ENCODE measurements at regions not wholly inside any gene's neighbourhood (a gene's known extent, or its start where the extent isn't known, plus 50 kb on each side); places are given as distances from the start of the nearest gene placed in this dataset.
"Not testable (repeated sequence)": the region's sequence is repeated elsewhere in the genome, so short reads cannot be mapped to it uniquely, and the experiment has no call there.

- H3K27me3 ChIP-seq (ENCODE audit: control insufficient read depth in 1 of 2, insufficient read depth in 2 of 2, low read length in 1 of 2); H3K9me3 ChIP-seq (ENCODE audit: control insufficient read depth, low read length); H3K4me3 ChIP-seq (ENCODE audit: low read length in 2 of 2); ATAC-seq (ENCODE audit: low FRiP score); H3K36me3 ChIP-seq (ENCODE audit: control insufficient read depth in 1 of 2, insufficient read depth in 2 of 2, low read length in 1 of 2); H3K27ac ChIP-seq (ENCODE audit: low read depth in 1 of 2, low read length in 2 of 2); intact Hi-C loops (cut with DNase I); H3K4me1 ChIP-seq (ENCODE audit: control insufficient read depth in 1 of 2, insufficient read depth in 2 of 2, low read length in 2 of 2); DNase-seq: not testable (repeated sequence)
- WGBS, 2 donors = 94 to 100% methylated on average over 1 of the region's 1 CpG
Measured at GRCh38 chr13:104920513-104920912, 1614.9 kb downstream of the EFNB2 start.

DNA sequence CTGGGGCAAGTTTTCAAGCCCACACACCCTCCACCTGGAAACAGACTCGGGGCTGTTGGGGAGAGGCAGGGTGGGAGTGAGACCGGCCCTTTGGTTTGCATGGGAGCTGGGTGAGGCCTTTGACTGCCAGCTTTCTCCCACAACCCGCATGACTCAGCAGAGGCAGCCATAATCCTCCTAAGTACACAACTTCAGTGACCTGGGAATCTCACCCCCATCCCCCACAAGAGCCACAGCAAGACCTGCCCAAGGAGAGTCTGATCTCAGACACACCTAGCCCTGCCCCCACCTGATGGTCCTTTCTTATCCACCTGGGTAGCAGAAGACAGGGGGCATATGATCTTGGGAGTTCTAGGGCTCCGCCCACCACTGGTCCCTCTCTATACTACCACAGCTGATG, 1615.4 kb downstream of the EFNB2 start:
- 92 to 96% methylated on average over 4 of the region's 4 CpGs for WGBS, 2 donors
- ATAC-seq (ENCODE audit: low FRiP score) = no peak
- Histone ChIP-seq H3K36me3 (ENCODE audit: control insufficient read depth in 1 of 2, insufficient read depth in 2 of 2, low read length in 1 of 2) (no peaks in the 10 kb centered on the region), H3K4me1 (ENCODE audit: control insufficient read depth in 1 of 2, insufficient read depth in 2 of 2, low read length in 2 of 2) (no peaks in the 10 kb centered on the region), H3K27ac (ENCODE audit: low read depth in 1 of 2, low read length in 2 of 2) (no peak overlapping the region), H3K27me3 (ENCODE audit: control insufficient read depth in 1 of 2, insufficient read depth in 2 of 2, low read length in 1 of 2) (no peaks in the 10 kb centered on the region), H3K4me3 (ENCODE audit: low read length in 2 of 2) (no peak overlapping the region), H3K9me3 (ENCODE audit: control insufficient read depth, low read length) (no peaks in the 10 kb centered on the region)
- DNase-seq = no peak
- intact Hi-C loops (cut with DNase I) = no loop called here

GRCh38 chr13:104900191-104900817, 1635.2 kb downstream of the EFNB2 start:
- ATAC-seq (ENCODE audit: low FRiP score) (no peak), DNase-seq (no peak)
- 85 to 96% methylated on average over 1 of the region's 1 CpG for WGBS, 2 donors
- Histone ChIP-seq H3K27me3 (ENCODE audit: control insufficient read depth in 1 of 2, insufficient read depth in 2 of 2, low read length in 1 of 2) (no peaks in the 10 kb centered on the region), H3K27ac (ENCODE audit: low read depth in 1 of 2, low read length in 2 of 2) (no peak overlapping the region), H3K4me1 (ENCODE audit: control insufficient read depth in 1 of 2, insufficient read depth in 2 of 2, low read length in 2 of 2) (peaks cover 0 to under 1% of the 10 kb centered on the region in 2 donors), H3K36me3 (ENCODE audit: control insufficient read depth in 1 of 2, insufficient read depth in 2 of 2, low read length in 1 of 2) (no peaks in the 10 kb centered on the region), H3K4me3 (ENCODE audit: low read length in 2 of 2) (no peak overlapping the region), H3K9me3 (ENCODE audit: control insufficient read depth, low read length) (no peaks in the 10 kb centered on the region)
- intact Hi-C loops (cut with DNase I) = no loop called here

DNA sequence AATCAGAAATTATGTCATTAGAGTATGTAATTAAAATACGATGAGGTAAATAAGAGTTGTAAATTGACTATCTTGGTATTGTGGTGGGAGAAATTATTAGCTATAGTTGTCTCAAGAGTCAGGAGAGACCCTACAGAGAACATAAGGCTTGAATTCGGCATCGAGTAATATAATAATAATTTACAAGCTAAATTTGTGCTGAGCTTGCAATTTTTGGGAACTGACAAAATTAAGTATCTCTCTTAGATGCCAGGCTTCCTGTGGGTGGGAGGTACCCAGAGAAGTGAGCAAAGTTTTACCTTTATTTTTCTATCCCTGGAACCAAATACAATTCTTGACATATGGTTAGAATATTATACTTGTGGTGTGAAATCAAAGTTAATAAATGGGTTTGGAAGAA, 1637.0 kb downstream of the EFNB2 start:
- no peak for DNase-seq
- no peak overlapping the region for H3K4me3 ChIP-seq (ENCODE audit: low read length in 2 of 2)
- peaks cover 0 to 3% of the 10 kb centered on the region in 2 donors for H3K4me1 ChIP-seq (ENCODE audit: control insufficient read depth in 1 of 2, insufficient read depth in 2 of 2, low read length in 2 of 2)
- no peak overlapping the region for H3K27ac ChIP-seq (ENCODE audit: low read depth in 1 of 2, low read length in 2 of 2)
- H3K9me3 ChIP-seq (ENCODE audit: control insufficient read depth, low read length) = no peaks in the 10 kb centered on the region
- no peaks in the 10 kb centered on the region for H3K27me3 ChIP-seq (ENCODE audit: control insufficient read depth in 1 of 2, insufficient read depth in 2 of 2, low read length in 1 of 2)
- H3K36me3 ChIP-seq (ENCODE audit: control insufficient read depth in 1 of 2, insufficient read depth in 2 of 2, low read length in 1 of 2) = no peaks in the 10 kb centered on the region
- WGBS, 2 donors = 95% methylated on average over 3 of the region's 3 CpGs
- intact Hi-C loops (cut with DNase I) = no loop called here
- no peak for ATAC-seq (ENCODE audit: low FRiP score)

GRCh38 chr13:104895521-104895920, 1639.9 kb downstream of the EFNB2 start:
- DNase-seq (no peak), ATAC-seq (ENCODE audit: low FRiP score) (no peak)
- H3K4me1 ChIP-seq (ENCODE audit: control insufficient read depth in 1 of 2, insufficient read depth in 2 of 2, low read length in 2 of 2) = peaks cover 0 to 3% of the 10 kb centered on the region in 2 donors
- H3K36me3 ChIP-seq (ENCODE audit: control insufficient read depth in 1 of 2, insufficient read depth in 2 of 2, low read length in 1 of 2) = no peaks in the 10 kb centered on the region
- intact Hi-C loops (cut with DNase I) = no loop called here
- WGBS, 2 donors = 2 to 4% methylated on average over 1 of the region's 1 CpG
- no peaks in the 10 kb centered on the region for H3K27me3 ChIP-seq (ENCODE audit: control insufficient read depth in 1 of 2, insufficient read depth in 2 of 2, low read length in 1 of 2)
- no peaks in the 10 kb centered on the region for H3K9me3 ChIP-seq (ENCODE audit: control insufficient read depth, low read length)
- no peak overlapping the region for H3K4me3 ChIP-seq (ENCODE audit: low read length in 2 of 2)
- no peak overlapping the region for H3K27ac ChIP-seq (ENCODE audit: low read depth in 1 of 2, low read length in 2 of 2)

GRCh38 chr13:104875038-104875754, 1660.3 kb downstream of the EFNB2 start:
- no peaks in the 10 kb centered on the region for H3K4me1 ChIP-seq (ENCODE audit: control insufficient read depth in 1 of 2, insufficient read depth in 2 of 2, low read length in 2 of 2)
- intact Hi-C loops (cut with DNase I) = no loop called here
- no peak for ATAC-seq (ENCODE audit: low FRiP score)
- WGBS, 2 donors = 70 to 71% methylated on average over 2 of the region's 2 CpGs
- H3K36me3 ChIP-seq (ENCODE audit: control insufficient read depth in 1 of 2, insufficient read depth in 2 of 2, low read length in 1 of 2) = no peaks in the 10 kb centered on the region
- H3K27me3 ChIP-seq (ENCODE audit: control insufficient read depth in 1 of 2, insufficient read depth in 2 of 2, low read length in 1 of 2) = no peaks in the 10 kb centered on the region
- H3K9me3 ChIP-seq (ENCODE audit: control insufficient read depth, low read length) = no peaks in the 10 kb centered on the region
- H3K4me3 ChIP-seq (ENCODE audit: low read length in 2 of 2) = no peak overlapping the region
- H3K27ac ChIP-seq (ENCODE audit: low read depth in 1 of 2, low read length in 2 of 2) = no peak overlapping the region
- no peak for DNase-seq

- Histone ChIP-seq H3K4me3 (ENCODE audit: low read length in 2 of 2) (no peak overlapping the region), H3K27me3 (ENCODE audit: control insufficient read depth in 1 of 2, insufficient read depth in 2 of 2, low read length in 1 of 2) (no peaks in the 10 kb centered on the region), H3K36me3 (ENCODE audit: control insufficient read depth in 1 of 2, insufficient read depth in 2 of 2, low read length in 1 of 2) (no peaks in the 10 kb centered on the region), H3K27ac (ENCODE audit: low read depth in 1 of 2, low read length in 2 of 2) (no peak overlapping the region), H3K4me1 (ENCODE audit: control insufficient read depth in 1 of 2, insufficient read depth in 2 of 2, low read length in 2 of 2) (no peaks in the 10 kb centered on the region), H3K9me3 (ENCODE audit: control insufficient read depth, low read length) (no peaks in the 10 kb centered on the region)
- no peak for DNase-seq
- intact Hi-C loops (cut with DNase I) = no loop called here
- ATAC-seq (ENCODE audit: low FRiP score) = no peak
- WGBS, 2 donors = 68 to 79% methylated on average over 4 of the region's 4 CpGs
Measured at GRCh38 chr13:104872153-104872552, 1663.3 kb downstream of the EFNB2 start.

GRCh38 chr13:104871456-104871855, 1664.0 kb downstream of the EFNB2 start:
- WGBS, 2 donors = 91% methylated on average over 3 of the region's 3 CpGs
- no peaks in the 10 kb centered on the region for H3K27me3 ChIP-seq (ENCODE audit: control insufficient read depth in 1 of 2, insufficient read depth in 2 of 2, low read length in 1 of 2)
- H3K4me1 ChIP-seq (ENCODE audit: control insufficient read depth in 1 of 2, insufficient read depth in 2 of 2, low read length in 2 of 2) = no peaks in the 10 kb centered on the region
- H3K27ac ChIP-seq (ENCODE audit: low read depth in 1 of 2, low read length in 2 of 2) = no peak overlapping the region
- ATAC-seq (ENCODE audit: low FRiP score) = no peak
- no peak for DNase-seq
- no peak overlapping the region for H3K4me3 ChIP-seq (ENCODE audit: low read length in 2 of 2)
- intact Hi-C loops (cut with DNase I) = no loop called here
- no peaks in the 10 kb centered on the region for H3K9me3 ChIP-seq (ENCODE audit: control insufficient read depth, low read length)
- H3K36me3 ChIP-seq (ENCODE audit: control insufficient read depth in 1 of 2, insufficient read depth in 2 of 2, low read length in 1 of 2) = no peaks in the 10 kb centered on the region

- Histone ChIP-seq H3K9me3 (ENCODE audit: control insufficient read depth, low read length) (no peaks in the 10 kb centered on the region), H3K27me3 (ENCODE audit: control insufficient read depth in 1 of 2, insufficient read depth in 2 of 2, low read length in 1 of 2) (no peaks in the 10 kb centered on the region), H3K36me3 (ENCODE audit: control insufficient read depth in 1 of 2, insufficient read depth in 2 of 2, low read length in 1 of 2) (no peaks in the 10 kb centered on the region), H3K4me3 (ENCODE audit: low read length in 2 of 2) (no peak overlapping the region), H3K4me1 (ENCODE audit: control insufficient read depth in 1 of 2, insufficient read depth in 2 of 2, low read length in 2 of 2) (no peaks in the 10 kb centered on the region), H3K27ac (ENCODE audit: low read depth in 1 of 2, low read length in 2 of 2) (no peak overlapping the region)
- intact Hi-C loops (cut with DNase I) = no loop called here
- DNase-seq (no peak), ATAC-seq (ENCODE audit: low FRiP score) (no peak)
Measured at GRCh38 chr13:104869501-104869900, 1666.0 kb downstream of the EFNB2 start.

Data from aorta (tissue), 5 donors.